Uterus (tissue), 3 donors: ENCODE measurements at regions not wholly inside any gene's neighbourhood (a gene's known extent, or its start where the extent isn't known, plus 50 kb on each side); places are given as distances from the start of the nearest gene placed in this dataset.

Source experiments
- DNase-seq, 2 donors: peaks; one replicate each; pipeline ENCODE4 v3.0.0-alpha.2; 2019 to 2020
- H3K27ac ChIP-seq, 2 donors: fragments of 200-600 bp; sonication (generic); 1 replicate in 1 of 2; 2 replicates in 1 of 2; pipeline ENCODE4 v1.5.1; 2016 to 2018
- H3K27me3 ChIP-seq, 2 donors: fragments of 200-600 bp; sonication (generic); one replicate each; pipeline ENCODE4 v1.5.1; 2018 to 2019; ENCODE audit warnings: control low read depth in 1 of 2
- H3K36me3 ChIP-seq, 2 donors: fragments of 200-600 bp; sonication (generic); one replicate each; pipeline ENCODE4 v1.5.1; 2019; ENCODE audit warnings: control low read depth in 1 of 2
- H3K4me1 ChIP-seq, 2 donors: fragments of 200-600 bp; sonication (generic); one replicate each; pipeline ENCODE4 v1.5.1; 2018 to 2019; ENCODE audit warnings: control low read depth in 1 of 2
- H3K4me3 ChIP-seq, 2 donors: fragments of 200-600 bp; sonication (generic); 1 replicate in 1 of 2; 2 replicates in 1 of 2; pipeline ENCODE4 v1.5.1; 2018 to 2019; ENCODE audit warnings: mild to moderate bottlenecking in 1 of 2
- H3K9me3 ChIP-seq, 2 donors: fragments of 200-600 bp; sonication (generic); one replicate each; pipeline ENCODE4 v1.5.1; 2019; ENCODE audit warnings: control low read depth in 1 of 2
- CTCF ChIP-seq, 4 experiments: fragments of 200-600 bp in 2 of 4; fragments of 450-650 bp in 2 of 4; sonication (generic) in 2 of 4; IDR thresholded peaks; one replicate each; pipeline ENCODE4 v1.5.1; 2016 to 2019; ENCODE audit warnings: antibody characterized with exemption in 4 of 4, mild to moderate bottlenecking in 2 of 4, moderate library complexity in 1 of 4
- POLR2A ChIP-seq, 2 donors: fragments of 450-650 bp; IDR thresholded peaks; one replicate each; pipeline ENCODE4 v1.6.1; 2016; ENCODE audit warnings: antibody characterized with exemption in 2 of 2, mild to moderate bottlenecking in 1 of 2, moderate library complexity in 1 of 2
- intact Hi-C: fragments of 100-400 bp; cut with DNase I; formaldehyde crosslinking; loops from one replicate; pipeline ENCODE4 v1.15.1; 2023; ENCODE audit warnings: low total_unique reads
- donor health status: DM: yes; HTN: yes; CAD: no.

- no peak for DNase-seq
- no peaks in the 10 kb centered on the region for H3K9me3 ChIP-seq
- H3K27me3 ChIP-seq = no peaks in the 10 kb centered on the region
- H3K4me1 ChIP-seq = no peaks in the 10 kb centered on the region
- H3K4me3 ChIP-seq = no peak overlapping the region
- H3K27ac ChIP-seq = peak overlapping the region; percentile 40 to 41
- intact Hi-C loops = no loop called here
- TF ChIP-seq POLR2A (IDR thresholded peaks at IDR 0.05) (no peak), CTCF (IDR thresholded peaks at IDR 0.05) (no peak)
- no peaks in the 10 kb centered on the region for H3K36me3 ChIP-seq
These were observed 256.6 kb upstream of the CTAGE1 start for GRCh38 chr18:22674272-22674671.

GRCh38 chr18:22675006-22675405, 257.3 kb upstream of the CTAGE1 start:
- DNase-seq = no peak
- Histone ChIP-seq H3K27ac (peak overlapping the region; percentile 40 to 41), H3K36me3 (no peaks in the 10 kb centered on the region), H3K4me3 (no peak overlapping the region), H3K4me1 (no peaks in the 10 kb centered on the region), H3K9me3 (no peaks in the 10 kb centered on the region), H3K27me3 (no peaks in the 10 kb centered on the region)
- intact Hi-C loops = no loop called here
- TF ChIP-seq POLR2A (IDR thresholded peaks at IDR 0.05) (no peak), CTCF (IDR thresholded peaks at IDR 0.05) (no peak)

GRCh38 chr18:22676423-22676822, 256.7 kb upstream of the RBBP8 start:
- no peak for DNase-seq
- H3K9me3 ChIP-seq = no peaks in the 10 kb centered on the region
- H3K36me3 ChIP-seq = no peaks in the 10 kb centered on the region
- H3K4me3 ChIP-seq = no peak overlapping the region
- intact Hi-C loops = no loop called here
- TF ChIP-seq POLR2A (IDR thresholded peaks at IDR 0.05) = no peak
- TF ChIP-seq CTCF (IDR thresholded peaks at IDR 0.05) = no peak
- H3K27ac ChIP-seq = no peak overlapping the region
- H3K4me1 ChIP-seq = peaks cover 0 to 2% of the 10 kb centered on the region in 2 donors
- no peaks in the 10 kb centered on the region for H3K27me3 ChIP-seq

- Histone ChIP-seq H3K36me3 (no peaks in the 10 kb centered on the region), H3K9me3 (no peaks in the 10 kb centered on the region), H3K4me1 (peaks cover 9 to 12% of the 10 kb centered on the region in 2 donors), H3K27ac (no peak overlapping the region), H3K4me3 (no peak overlapping the region), H3K27me3 (no peaks in the 10 kb centered on the region)
- intact Hi-C loops = no loop called here
- no peak for TF ChIP-seq POLR2A (IDR thresholded peaks at IDR 0.05)
- no peak for TF ChIP-seq CTCF (IDR thresholded peaks at IDR 0.05)
- DNase-seq = no peak
These were observed 254.6 kb upstream of the RBBP8 start for GRCh38 chr18:22678486-22678885.

- Histone ChIP-seq H3K4me3 (no peak overlapping the region), H3K9me3 (no peaks in the 10 kb centered on the region), H3K36me3 (no peaks in the 10 kb centered on the region), H3K4me1 (peaks cover 12 to 17% of the 10 kb centered on the region in 2 donors), H3K27me3 (no peaks in the 10 kb centered on the region), H3K27ac (peak overlapping the region; percentile 62 to 76)
- no peak for TF ChIP-seq POLR2A (IDR thresholded peaks at IDR 0.05)
- TF ChIP-seq CTCF (IDR thresholded peaks at IDR 0.05) = no peak
- DNase-seq = no peak
- intact Hi-C loops = no loop called here
These were observed 252.2 kb upstream of the RBBP8 start for GRCh38 chr18:22680944-22681343.
